ENCODE measurements at regions not wholly inside any gene's neighbourhood (a gene's known extent, or its start where the extent isn't known, plus 50 kb on each side); places are given as distances from the start of the nearest gene placed in this dataset.
"Not testable (repeated sequence)": the region's sequence is repeated elsewhere in the genome, so short reads cannot be mapped to it uniquely, and the experiment has no call there.

DNA sequence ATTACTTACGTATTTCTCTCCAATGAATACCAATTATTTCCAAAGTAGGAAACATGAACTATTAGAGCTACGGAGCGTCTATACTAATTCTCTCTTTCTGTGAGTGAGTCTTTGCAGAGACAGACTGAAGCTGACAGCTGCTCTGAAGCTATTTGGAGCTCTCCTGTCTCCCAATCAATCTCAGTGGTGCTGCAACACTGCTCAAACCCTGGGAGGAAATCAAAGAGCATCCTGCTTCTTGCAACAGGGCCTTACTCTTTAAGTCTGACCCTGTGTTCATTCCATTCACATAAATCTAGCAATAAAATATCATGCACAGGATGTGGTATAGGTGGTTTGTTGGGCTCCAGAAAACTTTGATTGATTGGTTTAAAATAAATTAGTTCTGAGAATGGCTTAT is 685.7 kb upstream of the IGFBP3 start:
- ChIA-PET CTCF (no interaction called here), POLR2A (no interaction called here)
- WGBS (ENCODE audit: insufficient coverage) = 80% methylated on average over 1 of the region's 3 CpGs

DNA sequence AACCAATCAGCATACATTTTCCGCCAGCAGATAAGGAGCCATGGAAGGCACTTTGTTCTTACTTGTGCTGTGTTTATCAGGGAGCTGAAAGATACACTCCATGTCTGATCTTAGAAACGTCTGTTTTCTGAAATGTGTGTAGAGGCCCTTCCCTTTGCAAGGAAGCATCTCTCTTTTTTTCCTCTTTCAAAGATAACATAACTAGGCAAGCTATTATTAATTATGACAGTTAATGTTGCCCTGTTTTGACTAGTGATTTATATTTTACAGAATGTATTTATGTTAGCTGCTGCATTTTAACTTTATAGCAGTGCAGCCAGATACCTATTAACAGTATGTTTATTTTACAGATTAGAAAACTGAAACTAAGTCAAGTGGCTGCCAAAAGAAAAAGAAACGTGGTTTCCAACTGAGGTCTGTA is 683.2 kb upstream of the IGFBP3 start:
- Mint-ChIP-seq H3K9me3 (peaks cover 3 to 17% (median 4%) of the 10 kb centered on the region in 3 donors), H3K27ac (no peak overlapping the region), H3K36me3 (no peaks in the 10 kb centered on the region), H3K4me3 (no peak overlapping the region), H3K27me3 (no peaks in the 10 kb centered on the region), H3K4me1 (no peaks in the 10 kb centered on the region)
- ChIA-PET POLR2A (no interaction called here), CTCF (interaction anchor here in 1 of 2 donors (0.5 kb wide), 1 partner anchor 30 kb away, joined by 3 read pairs; no protein-coding TSS in a partner anchor)
- no peaks in the 10 kb centered on the region for H3K9me3 ChIP-seq
- H3K4me3 ChIP-seq (ENCODE audit: control insufficient read depth in 1 of 2, extremely low read depth in 1 of 2, low read length in 1 of 2) = no peak overlapping the region
- no peak for DNase-seq
- WGBS (ENCODE audit: insufficient coverage) = no CpG with 5 or more reads among the region's 3 CpGs
- no peak for ATAC-seq (replicated peaks in 1 of 4)
- no peaks in the 10 kb centered on the region for H3K27me3 ChIP-seq (replicated peaks in 1 of 2; ENCODE audit: control insufficient read depth in 2 of 2, extremely low read depth in 1 of 2, insufficient read depth in 2 of 2, low read length in 1 of 2)
- H3K36me3 ChIP-seq (ENCODE audit: control insufficient read depth in 2 of 2, extremely low read depth in 1 of 2, insufficient read depth in 1 of 2, low read length in 1 of 2) = no peaks in the 10 kb centered on the region
- no peak overlapping the region for H3K27ac ChIP-seq (ENCODE audit: low read length)
- H3K4me1 ChIP-seq (ENCODE audit: control insufficient read depth in 1 of 2, extremely low read depth in 1 of 2, insufficient read depth in 2 of 2, low read length in 2 of 2) = no peaks in the 10 kb centered on the region

More for the DNA sequence above, 685.7 kb upstream of the IGFBP3 start:
- H3K9me3 Mint-ChIP-seq = peaks cover 0 to 12% (median 4%) of the 10 kb centered on the region in 3 donors
- H3K27me3 ChIP-seq (replicated peaks in 1 of 2; ENCODE audit: control insufficient read depth in 2 of 2, extremely low read depth in 1 of 2, insufficient read depth in 2 of 2, low read length in 1 of 2) = no peaks in the 10 kb centered on the region
- H3K27ac Mint-ChIP-seq = no peak overlapping the region
- H3K36me3 ChIP-seq (ENCODE audit: control insufficient read depth in 2 of 2, extremely low read depth in 1 of 2, insufficient read depth in 1 of 2, low read length in 1 of 2) = no peaks in the 10 kb centered on the region
- H3K4me3 Mint-ChIP-seq = no peak overlapping the region
- no peaks in the 10 kb centered on the region for H3K4me1 ChIP-seq (ENCODE audit: control insufficient read depth in 1 of 2, extremely low read depth in 1 of 2, insufficient read depth in 2 of 2, low read length in 2 of 2)
- no peaks in the 10 kb centered on the region for H3K9me3 ChIP-seq
- no peaks in the 10 kb centered on the region for H3K4me1 Mint-ChIP-seq
- no peaks in the 10 kb centered on the region for H3K27me3 Mint-ChIP-seq
- H3K36me3 Mint-ChIP-seq = no peaks in the 10 kb centered on the region
- H3K27ac ChIP-seq (ENCODE audit: low read length) = no peak overlapping the region
- DNase-seq (no peak), ATAC-seq (replicated peaks in 1 of 4) (no peak)
- no peak overlapping the region for H3K4me3 ChIP-seq (ENCODE audit: control insufficient read depth in 1 of 2, extremely low read depth in 1 of 2, low read length in 1 of 2)

DNA sequence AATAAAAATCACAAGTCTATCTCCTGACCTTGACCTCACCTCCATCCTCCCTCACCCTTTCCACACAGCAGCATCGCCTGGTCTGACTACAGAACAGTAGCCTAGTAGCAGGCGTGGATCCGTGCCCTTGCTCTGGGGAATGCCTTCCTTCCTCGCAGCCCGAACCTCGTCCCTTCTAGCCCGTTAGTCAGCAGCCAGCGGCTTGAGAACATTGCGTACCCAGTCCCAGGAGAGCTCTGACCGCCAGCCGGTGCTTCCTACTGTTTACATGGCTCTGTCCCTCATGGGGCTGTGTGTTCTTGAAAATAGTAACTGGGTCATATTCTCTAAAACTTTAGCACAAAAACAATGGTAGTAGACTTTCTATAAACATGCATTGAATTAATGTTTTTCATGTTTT is 682.7 kb upstream of the IGFBP3 start:
- ATAC-seq (replicated peaks in 1 of 4) = no peak
- Mint-ChIP-seq H3K9me3 (peaks cover 3 to 14% (median 4%) of the 10 kb centered on the region in 3 donors), H3K27me3 (no peaks in the 10 kb centered on the region), H3K4me1 (no peaks in the 10 kb centered on the region), H3K27ac (no peak overlapping the region), H3K4me3 (no peak overlapping the region), H3K36me3 (no peaks in the 10 kb centered on the region)
- H3K4me1 ChIP-seq (ENCODE audit: control insufficient read depth in 1 of 2, extremely low read depth in 1 of 2, insufficient read depth in 2 of 2, low read length in 2 of 2) = no peaks in the 10 kb centered on the region
- H3K27me3 ChIP-seq (replicated peaks in 1 of 2; ENCODE audit: control insufficient read depth in 2 of 2, extremely low read depth in 1 of 2, insufficient read depth in 2 of 2, low read length in 1 of 2) = no peaks in the 10 kb centered on the region
- WGBS (ENCODE audit: insufficient coverage) = 87% methylated on average over 9 of the region's 11 CpGs
- ChIA-PET CTCF (no interaction called here), POLR2A (no interaction called here)
- H3K4me3 ChIP-seq (ENCODE audit: control insufficient read depth in 1 of 2, extremely low read depth in 1 of 2, low read length in 1 of 2) = no peak overlapping the region
- H3K9me3 ChIP-seq = no peaks in the 10 kb centered on the region
- H3K27ac ChIP-seq (ENCODE audit: low read length) = no peak overlapping the region
- DNase-seq = no peak
- no peaks in the 10 kb centered on the region for H3K36me3 ChIP-seq (ENCODE audit: control insufficient read depth in 2 of 2, extremely low read depth in 1 of 2, insufficient read depth in 1 of 2, low read length in 1 of 2)

DNA sequence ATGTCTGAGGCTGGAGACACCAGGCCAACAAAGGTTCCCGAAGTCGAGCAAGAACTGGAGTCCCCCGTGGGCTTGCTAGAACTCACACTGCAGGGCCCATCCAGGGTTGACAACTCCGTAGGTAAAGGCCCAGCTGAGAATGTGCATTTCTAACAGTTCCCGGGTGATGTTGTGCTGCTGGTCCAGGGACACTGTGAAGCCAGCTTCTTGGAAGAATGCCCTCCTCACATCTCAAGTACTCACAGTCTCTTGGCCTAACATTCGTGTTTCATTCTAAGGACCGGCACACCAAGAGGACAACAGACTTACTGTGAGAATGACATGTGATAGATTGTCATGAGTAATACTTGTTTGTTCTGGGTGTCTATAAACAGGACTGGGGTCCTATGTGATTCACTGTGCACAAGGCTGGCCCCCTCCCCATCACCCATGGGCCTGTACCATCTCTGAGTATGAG is 682.3 kb upstream of the IGFBP3 start:
- CTCF ChIA-PET = no interaction called here
- no peaks in the 10 kb centered on the region for H3K36me3 Mint-ChIP-seq
- POLR2A ChIA-PET = no interaction called here
- Histone ChIP-seq H3K27ac (ENCODE audit: low read length) (no peak overlapping the region), H3K4me3 (ENCODE audit: control insufficient read depth in 1 of 2, extremely low read depth in 1 of 2, low read length in 1 of 2) (no peak overlapping the region), H3K27me3 (replicated peaks in 1 of 2; ENCODE audit: control insufficient read depth in 2 of 2, extremely low read depth in 1 of 2, insufficient read depth in 2 of 2, low read length in 1 of 2) (no peaks in the 10 kb centered on the region), H3K9me3 (no peaks in the 10 kb centered on the region), H3K4me1 (ENCODE audit: control insufficient read depth in 1 of 2, extremely low read depth in 1 of 2, insufficient read depth in 2 of 2, low read length in 2 of 2) (no peaks in the 10 kb centered on the region), H3K36me3 (ENCODE audit: control insufficient read depth in 2 of 2, extremely low read depth in 1 of 2, insufficient read depth in 1 of 2, low read length in 1 of 2) (no peaks in the 10 kb centered on the region)
- 88% methylated on average over 6 of the region's 7 CpGs for WGBS (ENCODE audit: insufficient coverage)
- H3K4me1 Mint-ChIP-seq = no peaks in the 10 kb centered on the region
- H3K27ac Mint-ChIP-seq = no peak overlapping the region
- ATAC-seq (replicated peaks in 1 of 4) = no peak
- DNase-seq = no peak
- H3K9me3 Mint-ChIP-seq = peaks cover 1 to 14% (median 3%) of the 10 kb centered on the region in 3 donors
- no peaks in the 10 kb centered on the region for H3K27me3 Mint-ChIP-seq
- H3K4me3 Mint-ChIP-seq = no peak overlapping the region

DNA sequence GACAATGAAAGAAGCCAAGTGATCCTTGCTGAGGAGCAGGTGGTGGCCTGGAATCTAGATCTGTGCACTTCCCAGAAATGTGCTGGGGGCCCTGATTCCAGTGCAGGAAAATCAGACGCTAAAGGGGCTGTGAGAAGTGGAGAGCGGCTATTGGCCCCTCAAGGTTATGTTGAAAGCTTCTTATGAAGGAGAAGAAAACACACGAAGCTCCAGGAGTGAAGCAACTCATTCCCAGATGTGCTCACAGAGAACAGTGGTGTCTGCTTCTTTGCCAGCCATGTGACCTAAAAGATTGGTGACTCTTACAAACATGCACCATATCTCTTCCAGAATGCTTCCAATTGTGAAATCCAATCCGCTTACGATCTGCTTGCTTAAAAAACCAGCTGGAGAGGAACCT is 679.3 kb upstream of the IGFBP3 start:
- no peaks in the 10 kb centered on the region for H3K27me3 ChIP-seq (replicated peaks in 1 of 2; ENCODE audit: control insufficient read depth in 2 of 2, extremely low read depth in 1 of 2, insufficient read depth in 2 of 2, low read length in 1 of 2)
- no peak for ATAC-seq (replicated peaks in 1 of 4)
- no peaks in the 10 kb centered on the region for H3K4me1 ChIP-seq (ENCODE audit: control insufficient read depth in 1 of 2, extremely low read depth in 1 of 2, insufficient read depth in 2 of 2, low read length in 2 of 2)
- H3K27me3 Mint-ChIP-seq = no peaks in the 10 kb centered on the region
- H3K9me3 ChIP-seq = no peaks in the 10 kb centered on the region
- no peak for DNase-seq
- no peak overlapping the region for H3K4me3 ChIP-seq (ENCODE audit: control insufficient read depth in 1 of 2, extremely low read depth in 1 of 2, low read length in 1 of 2)
- H3K36me3 Mint-ChIP-seq = no peaks in the 10 kb centered on the region
- CTCF ChIA-PET = no interaction called here
- no peak overlapping the region for H3K4me3 Mint-ChIP-seq
- WGBS (ENCODE audit: insufficient coverage) = 80% methylated on average over 1 of the region's 5 CpGs
- H3K36me3 ChIP-seq (ENCODE audit: control insufficient read depth in 2 of 2, extremely low read depth in 1 of 2, insufficient read depth in 1 of 2, low read length in 1 of 2) = no peaks in the 10 kb centered on the region
- H3K4me1 Mint-ChIP-seq = no peaks in the 10 kb centered on the region
- H3K27ac Mint-ChIP-seq = no peak overlapping the region
- H3K27ac ChIP-seq (ENCODE audit: low read length) = no peak overlapping the region
- H3K9me3 Mint-ChIP-seq = peaks cover 0 to 11% (median 3%) of the 10 kb centered on the region in 3 donors
- POLR2A ChIA-PET = no interaction called here

DNA sequence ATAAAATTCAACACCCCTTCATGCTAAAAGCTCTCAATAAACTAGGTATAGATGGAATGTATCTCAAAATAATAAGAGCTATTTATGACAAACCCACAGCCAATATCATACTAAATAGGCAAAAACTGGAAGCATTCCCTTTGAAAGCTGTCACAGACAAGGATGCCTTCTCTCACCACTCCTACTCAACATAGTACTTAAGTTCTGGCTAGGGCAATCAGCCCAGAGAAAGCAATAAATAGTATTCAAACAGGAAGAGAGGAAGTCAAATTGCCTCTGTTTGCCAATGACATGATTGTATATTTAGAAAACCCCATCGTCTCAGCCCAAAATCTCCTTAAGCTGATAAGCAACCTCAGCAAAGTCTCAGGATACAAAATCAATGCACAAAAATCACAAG is 673.8 kb upstream of the IGFBP3 start:
- not testable (repeated sequence) for ATAC-seq (replicated peaks in 1 of 4); H3K27me3 ChIP-seq (replicated peaks in 1 of 2; ENCODE audit: control insufficient read depth in 2 of 2, extremely low read depth in 1 of 2, insufficient read depth in 2 of 2, low read length in 1 of 2); H3K4me3 Mint-ChIP-seq

More for the DNA sequence above, 673.8 kb upstream of the IGFBP3 start:
- H3K27me3 Mint-ChIP-seq; H3K4me1 ChIP-seq (ENCODE audit: control insufficient read depth in 1 of 2, extremely low read depth in 1 of 2, insufficient read depth in 2 of 2, low read length in 2 of 2); H3K36me3 Mint-ChIP-seq; H3K4me1 Mint-ChIP-seq; CTCF ChIA-PET; DNase-seq; H3K27ac Mint-ChIP-seq; H3K9me3 ChIP-seq; H3K27ac ChIP-seq (ENCODE audit: low read length); H3K4me3 ChIP-seq (ENCODE audit: control insufficient read depth in 1 of 2, extremely low read depth in 1 of 2, low read length in 1 of 2); H3K36me3 ChIP-seq (ENCODE audit: control insufficient read depth in 2 of 2, extremely low read depth in 1 of 2, insufficient read depth in 1 of 2, low read length in 1 of 2); POLR2A ChIA-PET: not testable (repeated sequence)
- no CpG with 5 or more reads among the region's 1 CpG for WGBS (ENCODE audit: insufficient coverage)
- H3K9me3 Mint-ChIP-seq = peaks cover 9 to 24% (median 10%) of the 10 kb centered on the region in 3 donors

All from T-cell (primary cell).